ENCODE measurements at regions not wholly inside any gene's neighbourhood (a gene's known extent, or its start where the extent isn't known, plus 50 kb on each side); places are given as distances from the start of the nearest gene placed in this dataset.

DNA sequence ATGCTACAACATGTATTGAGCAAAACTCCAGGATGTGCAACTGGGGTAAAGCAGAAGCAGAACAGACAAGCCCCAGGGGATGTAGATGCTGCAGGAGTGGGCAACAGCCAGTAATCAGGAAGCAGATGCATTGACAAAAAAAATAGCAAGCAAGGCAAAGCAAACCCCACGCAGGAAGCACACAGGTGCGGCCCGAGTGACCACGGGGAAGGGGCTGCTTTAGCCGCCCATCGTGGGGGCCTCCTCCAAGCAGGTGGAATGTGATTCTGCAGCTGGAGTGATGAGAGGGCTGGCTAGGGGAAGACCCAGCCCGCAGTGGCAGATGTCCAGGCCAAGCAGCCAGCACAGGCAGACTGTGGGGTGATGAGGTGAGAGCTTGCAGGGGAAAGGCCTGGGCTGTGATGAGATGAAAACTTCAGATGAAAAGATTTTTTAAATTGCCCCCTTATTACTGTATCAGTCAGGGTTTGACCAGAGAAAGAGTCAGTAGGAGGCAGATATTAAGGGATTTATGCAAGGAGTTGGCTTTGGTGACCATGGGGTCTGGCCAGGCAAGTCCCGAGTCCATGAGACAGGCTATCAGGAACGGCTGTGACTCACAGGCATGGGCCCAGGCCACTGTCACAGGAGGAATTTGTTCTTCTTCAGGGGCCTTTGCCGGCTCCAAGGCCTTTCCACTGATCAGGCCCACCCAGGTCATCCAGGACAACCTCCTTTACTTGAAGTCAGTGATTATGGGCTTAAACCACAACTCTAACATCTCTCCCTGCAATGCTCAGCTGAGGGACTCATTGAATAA, 207.6 kb downstream of the ANKRD60 start:
- TF ChIP-seq, protein P1, sequence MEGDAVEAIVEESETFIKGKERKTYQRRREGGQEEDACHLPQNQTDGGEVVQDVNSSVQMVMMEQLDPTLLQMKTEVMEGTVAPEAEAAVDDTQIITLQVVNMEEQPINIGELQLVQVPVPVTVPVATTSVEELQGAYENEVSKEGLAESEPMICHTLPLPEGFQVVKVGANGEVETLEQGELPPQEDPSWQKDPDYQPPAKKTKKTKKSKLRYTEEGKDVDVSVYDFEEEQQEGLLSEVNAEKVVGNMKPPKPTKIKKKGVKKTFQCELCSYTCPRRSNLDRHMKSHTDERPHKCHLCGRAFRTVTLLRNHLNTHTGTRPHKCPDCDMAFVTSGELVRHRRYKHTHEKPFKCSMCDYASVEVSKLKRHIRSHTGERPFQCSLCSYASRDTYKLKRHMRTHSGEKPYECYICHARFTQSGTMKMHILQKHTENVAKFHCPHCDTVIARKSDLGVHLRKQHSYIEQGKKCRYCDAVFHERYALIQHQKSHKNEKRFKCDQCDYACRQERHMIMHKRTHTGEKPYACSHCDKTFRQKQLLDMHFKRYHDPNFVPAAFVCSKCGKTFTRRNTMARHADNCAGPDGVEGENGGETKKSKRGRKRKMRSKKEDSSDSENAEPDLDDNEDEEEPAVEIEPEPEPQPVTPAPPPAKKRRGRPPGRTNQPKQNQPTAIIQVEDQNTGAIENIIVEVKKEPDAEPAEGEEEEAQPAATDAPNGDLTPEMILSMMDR (IDR thresholded peaks at IDR 0.05; ENCODE audit: low read depth, low read length, missing control alignments) = no peak
- no peak overlapping the region for H3K4me3 ChIP-seq (replicated peaks; ENCODE audit: low read depth, low read length)
- DNase-seq (ENCODE audit: extremely low read depth, low read depth) = no peak

DNA sequence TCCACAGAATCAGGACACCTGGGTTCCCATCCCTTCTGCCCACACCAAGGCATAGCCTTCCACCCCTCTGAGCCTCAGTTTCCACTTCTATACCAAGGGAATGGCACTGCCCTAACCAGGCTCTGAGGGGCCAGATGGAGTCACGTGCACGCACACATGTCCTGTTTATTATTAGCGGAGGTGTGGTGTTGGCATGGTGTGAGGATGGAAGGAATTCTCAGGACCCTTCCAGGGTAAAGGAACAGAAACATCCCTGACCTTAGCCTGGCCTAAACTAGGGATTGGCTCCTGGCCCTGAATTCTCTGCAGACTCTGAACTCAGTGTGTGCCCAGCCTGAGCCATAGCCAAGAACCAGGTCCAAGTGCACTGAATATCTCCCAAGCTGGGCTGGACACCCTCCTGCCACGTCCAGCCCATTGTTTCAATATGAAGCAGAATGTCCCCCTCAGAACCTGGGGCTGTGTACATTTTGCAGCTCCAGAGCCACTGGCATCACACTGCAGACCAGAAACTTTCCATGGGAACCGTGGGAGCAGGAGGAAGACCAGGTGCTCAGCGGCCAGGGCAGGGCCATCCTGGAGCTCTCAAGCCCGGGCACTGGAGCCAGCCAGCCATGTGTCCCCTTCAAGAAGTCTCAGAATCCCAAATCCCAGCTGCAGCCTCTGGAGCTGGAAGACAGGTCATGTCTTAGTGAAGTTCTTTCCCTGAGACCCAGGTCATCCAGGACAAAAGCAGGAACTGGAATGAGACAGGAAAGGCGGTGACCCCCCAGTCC, 208.4 kb downstream of the ANKRD60 start:
- TF ChIP-seq, protein P1 (IDR thresholded peaks at IDR 0.05; ENCODE audit: low read depth, low read length, missing control alignments) = no peak
- no peak overlapping the region for H3K4me3 ChIP-seq (replicated peaks; ENCODE audit: low read depth, low read length)
- DNase-seq (ENCODE audit: extremely low read depth, low read depth) = no peak

DNA sequence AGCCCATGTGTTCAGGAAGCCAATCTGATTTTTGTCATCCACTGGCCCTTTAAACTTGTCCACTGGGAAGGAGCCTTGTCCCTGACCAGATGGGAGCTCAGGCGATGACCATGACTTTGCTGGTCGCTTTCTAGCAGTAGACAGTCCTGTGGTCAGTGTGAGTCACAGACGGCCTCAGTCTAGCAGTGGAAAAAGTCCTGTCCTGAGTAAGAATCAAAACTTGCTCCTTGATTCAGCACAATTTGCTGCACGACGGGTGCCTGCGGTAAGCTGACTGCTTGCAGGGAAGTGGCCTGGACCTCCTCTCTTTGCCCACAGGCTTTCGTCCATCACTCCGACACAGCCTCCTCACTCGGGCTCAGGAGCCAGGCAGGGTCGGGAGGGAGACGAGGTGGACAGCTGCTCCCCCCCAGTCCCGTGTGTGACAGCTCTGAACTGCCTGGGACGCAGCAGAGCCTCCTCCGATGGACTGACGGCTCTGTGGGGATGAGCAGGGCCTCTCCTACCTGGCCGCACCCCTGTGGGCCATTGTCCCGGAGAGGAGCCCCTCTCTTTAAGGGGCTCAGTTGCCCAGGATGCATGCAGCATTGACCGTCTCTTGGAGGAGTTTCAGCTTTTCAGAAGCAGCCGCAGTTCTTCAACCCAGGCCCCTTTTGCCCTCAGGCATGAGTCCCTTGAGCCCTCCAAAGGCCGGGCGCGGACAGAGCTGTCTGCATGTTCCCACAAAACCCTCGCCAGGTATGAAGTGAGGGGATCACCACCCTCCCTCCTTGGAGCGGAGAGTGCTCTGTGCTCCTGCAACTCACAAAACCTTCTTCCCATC, 209.2 kb downstream of the ANKRD60 start:
- TF ChIP-seq, protein P1 (IDR thresholded peaks at IDR 0.05; ENCODE audit: low read depth, low read length, missing control alignments) = no peak
- DNase-seq (ENCODE audit: extremely low read depth, low read depth) = no peak
- no peak overlapping the region for H3K4me3 ChIP-seq (replicated peaks; ENCODE audit: low read depth, low read length)

DNA sequence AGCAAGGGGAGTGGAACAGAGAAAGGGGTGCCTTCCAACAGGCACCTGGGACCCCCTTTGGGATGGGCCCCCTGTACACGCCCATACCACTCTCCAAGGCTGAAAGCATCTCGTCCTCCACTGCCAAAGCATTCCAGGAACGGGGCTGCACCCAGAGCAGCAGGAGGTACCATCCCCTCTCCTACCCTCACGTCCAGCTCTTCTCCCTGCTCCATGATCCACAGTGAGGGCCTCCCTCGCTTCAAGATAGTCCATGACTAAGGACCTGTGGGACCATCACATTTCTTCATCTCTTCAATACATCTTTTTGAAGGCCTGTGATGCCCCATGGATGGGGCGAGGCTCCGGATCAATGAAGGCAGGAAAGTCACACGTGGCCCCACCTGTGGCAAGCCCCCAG, 209.9 kb downstream of the ANKRD60 start:
- TF ChIP-seq, protein P1 (IDR thresholded peaks at IDR 0.05; ENCODE audit: low read depth, low read length, missing control alignments) = no peak
- no peak overlapping the region for H3K4me3 ChIP-seq (replicated peaks; ENCODE audit: low read depth, low read length)
- DNase-seq (ENCODE audit: extremely low read depth, low read depth) = no peak

DNA sequence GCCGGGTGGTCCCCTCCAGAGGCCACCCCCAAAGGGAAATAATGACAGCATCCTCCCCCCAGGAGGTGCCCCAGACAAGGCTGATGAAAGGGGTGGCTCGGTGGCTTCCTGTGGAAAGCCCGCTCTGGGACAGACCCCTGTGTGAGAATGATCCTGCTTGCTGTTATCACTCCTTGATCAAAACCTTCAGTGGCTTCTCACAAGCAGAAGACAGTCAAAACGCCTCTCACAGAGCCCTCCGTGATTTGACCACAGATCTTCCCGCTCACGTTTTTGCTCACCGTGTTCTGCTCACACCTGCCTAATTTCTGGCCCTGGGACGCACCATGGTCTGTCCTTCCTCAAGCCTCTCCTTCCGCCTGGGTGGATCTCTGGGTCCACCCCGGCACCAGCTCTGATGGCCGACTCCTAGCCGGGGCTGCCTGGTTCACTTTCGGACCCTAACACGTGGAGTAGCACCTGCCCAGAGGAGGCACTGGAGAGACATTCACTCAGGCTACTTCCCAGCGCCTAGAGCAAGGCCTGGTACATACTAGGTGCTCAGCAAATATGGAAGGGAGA, 210.4 kb downstream of the ANKRD60 start:
- no peak overlapping the region for H3K4me3 ChIP-seq (replicated peaks; ENCODE audit: low read depth, low read length)
- TF ChIP-seq, protein P1 (IDR thresholded peaks at IDR 0.05; ENCODE audit: low read depth, low read length, missing control alignments) = no peak
- no peak for DNase-seq (ENCODE audit: extremely low read depth, low read depth)

DNA sequence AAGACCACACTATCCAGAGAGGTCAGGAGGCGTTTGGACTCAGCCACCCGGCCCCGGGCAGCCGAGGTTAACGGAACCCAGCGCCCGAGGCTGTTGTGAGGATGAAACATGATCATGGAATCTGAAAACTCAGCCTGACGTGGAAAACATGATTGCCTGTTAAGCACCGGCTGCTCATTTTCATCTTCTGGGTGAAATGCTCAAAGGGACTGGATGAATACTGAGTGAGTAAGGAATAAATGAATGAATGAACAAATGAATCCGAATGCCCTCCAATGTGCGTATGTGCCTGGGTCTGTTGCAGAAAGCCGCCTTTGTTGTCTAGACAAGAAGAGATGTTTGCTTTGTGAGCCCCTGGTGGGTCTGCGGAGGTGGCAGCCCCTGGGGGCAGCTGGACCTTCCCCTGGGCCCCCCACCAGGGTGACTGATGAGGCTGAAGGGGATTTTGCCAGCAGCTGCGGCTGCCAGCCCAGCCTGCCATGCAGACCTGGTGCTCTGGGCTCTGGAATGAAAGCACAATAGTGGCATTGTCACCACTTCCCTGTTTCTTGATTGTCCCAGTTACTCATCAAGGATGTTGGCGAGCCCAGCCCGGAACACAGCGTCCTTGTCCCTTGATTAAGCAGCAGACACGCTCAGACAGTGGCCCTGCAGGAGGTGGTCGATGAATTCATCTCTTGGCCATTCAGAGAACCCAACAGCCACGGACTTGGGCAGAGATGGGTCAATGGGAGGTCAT, 211.1 kb downstream of the ANKRD60 start:
- TF ChIP-seq, protein P1 (IDR thresholded peaks at IDR 0.05; ENCODE audit: low read depth, low read length, missing control alignments) = no peak
- no peak overlapping the region for H3K4me3 ChIP-seq (replicated peaks; ENCODE audit: low read depth, low read length)

More for the DNA sequence above, 211.1 kb downstream of the ANKRD60 start:
- no peak for DNase-seq (ENCODE audit: extremely low read depth, low read depth)

Measured in HFF-Myc (cell line).